Breast epithelium (tissue), 3 donors: ENCODE measurements at regions not wholly inside any gene's neighbourhood (a gene's known extent, or its start where the extent isn't known, plus 50 kb on each side); places are given as distances from the start of the nearest gene placed in this dataset.

ENCODE experiments used
- CTCF ChIP-seq, 3 donors: fragments of 450-650 bp; IDR thresholded peaks; one replicate each; pipeline ENCODE4 v1.5.1; 2016 to 2017; ENCODE audit warnings: antibody characterized with exemption in 3 of 3, mild to moderate bottlenecking in 3 of 3, moderate library complexity in 3 of 3
- POLR2A ChIP-seq: fragments of 450-650 bp; IDR thresholded peaks from one replicate; pipeline ENCODE4 v1.6.1; 2016; ENCODE audit warnings: antibody characterized with exemption, mild to moderate bottlenecking, moderate library complexity

DNA sequence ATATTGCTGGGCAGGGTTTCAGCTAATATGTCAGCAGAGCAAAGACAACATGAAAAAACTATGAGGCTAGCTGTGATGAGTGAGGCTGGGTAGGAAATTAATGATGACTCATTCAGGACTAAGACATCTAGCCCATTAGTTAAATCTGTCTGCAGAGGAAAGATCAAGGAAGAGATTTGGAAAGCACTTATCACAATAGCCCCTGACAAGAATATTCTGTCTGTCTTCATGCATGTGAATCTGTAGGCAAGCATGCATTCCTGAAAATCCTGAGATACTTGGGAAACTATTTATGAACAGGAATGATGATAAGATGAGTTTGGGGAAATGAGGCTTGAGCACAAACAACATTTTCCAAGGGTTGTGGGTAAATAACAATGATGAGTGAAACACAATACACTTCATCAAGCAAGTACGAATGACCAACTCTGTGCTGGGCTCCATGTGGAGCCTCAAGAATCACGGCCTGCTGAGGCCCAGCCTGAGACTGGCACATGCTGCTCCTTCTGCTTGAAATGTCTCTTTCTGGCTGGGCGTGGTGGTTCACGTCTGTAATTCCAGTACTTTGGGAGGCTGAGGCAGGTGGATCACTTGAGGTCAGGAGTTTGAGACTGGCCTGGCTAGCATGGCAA is 96.5 kb upstream of the ASIC2 start:
- TF ChIP-seq POLR2A, result no peak
- TF ChIP-seq CTCF (IDR thresholded peaks at IDR 0.05), result no peak
